GM23338 (cell line): ENCODE measurements at regions not wholly inside any gene's neighbourhood (a gene's known extent, or its start where the extent isn't known, plus 50 kb on each side); places are given as distances from the start of the nearest gene placed in this dataset.

Experiments used
- CTCF ChIP-seq, 2 experiments: fragments of 200-600 bp in 1 of 2; sonication (generic) in 1 of 2; conservative IDR thresholded peaks; 2 replicates each; pipeline versions ENCODE4 v1.5.1 to v1.6.1; 2016 to 2017; ENCODE audit warnings: antibody characterized with exemption in 2 of 2, low read depth in 2 of 2, mild to moderate bottlenecking in 2 of 2, moderate library complexity in 1 of 2
- EZH2 ChIP-seq: fragments of 200-600 bp; sonication (generic); IDR thresholded peaks from one replicate; pipeline ENCODE4 v1.8.0; 2017; ENCODE audit warnings: antibody characterized with exemption, mild to moderate bottlenecking, low read depth; ENCODE audit not compliant: unreplicated experiment
- EZH2phosphoT487 ChIP-seq: fragments of 200-600 bp; sonication (generic); IDR thresholded peaks from one replicate; pipeline ENCODE4 v1.8.1; 2018; ENCODE audit warnings: antibody characterized with exemption; ENCODE audit not compliant: unreplicated experiment
- JUNB ChIP-seq: IDR thresholded peaks from one replicate; pipeline ENCODE4 v1.6.1; 2016; ENCODE audit warnings: antibody characterized with exemption; ENCODE audit not compliant: unreplicated experiment
- POLR2AphosphoS5 ChIP-seq: IDR thresholded peaks from 2 replicates; pipeline ENCODE4 v1.6.1; 2016; ENCODE audit warnings: antibody characterized with exemption, low read depth
- REST ChIP-seq: IDR thresholded peaks from one replicate; pipeline ENCODE4 v1.6.1; 2018; ENCODE audit warnings: antibody characterized with exemption; ENCODE audit not compliant: unreplicated experiment
- STAT1 ChIP-seq: IDR thresholded peaks from one replicate; pipeline ENCODE4 v1.6.1; 2016; ENCODE audit warnings: antibody characterized with exemption; ENCODE audit not compliant: unreplicated experiment

GRCh38 chr14:62301911-62302310 is 539.7 kb downstream of the SNAPC1 start:
- no peak for TF ChIP-seq REST
- no peak for TF ChIP-seq CTCF (conservative IDR thresholded peaks at IDR 0.05; ENCODE audit: low read depth in 2 of 2)
- TF ChIP-seq EZH2phosphoT487 = no peak
- TF ChIP-seq JUNB = no peak
- no peak for TF ChIP-seq EZH2
- no peak for TF ChIP-seq POLR2AphosphoS5
- no peak for TF ChIP-seq STAT1
